Ishikawa (cell line): ENCODE measurements at regions not wholly inside any gene's neighbourhood (a gene's known extent, or its start where the extent isn't known, plus 50 kb on each side); places are given as distances from the start of the nearest gene placed in this dataset.

ENCODE experiments used
- CEBPB ChIP-seq: IDR thresholded peaks from 2 replicates; pipeline ENCODE4 v1.6.1; 2012
- EGR1 ChIP-seq: IDR thresholded peaks from 2 replicates; pipeline ENCODE4 v1.6.1; 2012
- EP300 ChIP-seq: IDR thresholded peaks from 2 replicates; pipeline ENCODE4 v1.6.1; 2012; ENCODE audit warnings: borderline replicate concordance
- FOXM1 ChIP-seq: IDR thresholded peaks from 2 replicates; pipeline ENCODE4 v1.6.1; 2012; ENCODE audit warnings: low read depth, borderline replicate concordance
- RAD21 ChIP-seq: IDR thresholded peaks from 2 replicates; pipeline ENCODE4 v1.6.1; 2012; ENCODE audit warnings: low read depth
- YY1 ChIP-seq: IDR thresholded peaks from 2 replicates; pipeline ENCODE4 v1.6.1; 2012; ENCODE audit warnings: low read depth
- ZBTB7A ChIP-seq: IDR thresholded peaks from 2 replicates; pipeline ENCODE4 v1.6.1; 2012; ENCODE audit warnings: low read depth
- TF ChIP-seq, protein P1 (sequence below): IDR thresholded peaks from 2 replicates; pipeline ENCODE4 v1.6.1; 2012
- TF ChIP-seq, protein P2 (sequence below): IDR thresholded peaks from 2 replicates; pipeline ENCODE4 v1.6.1; 2012; ENCODE audit warnings: low read depth, mild to moderate bottlenecking
- TF ChIP-seq, protein P3 (sequence below): IDR thresholded peaks from 2 replicates; pipeline ENCODE4 v1.6.1; 2012

DNA sequence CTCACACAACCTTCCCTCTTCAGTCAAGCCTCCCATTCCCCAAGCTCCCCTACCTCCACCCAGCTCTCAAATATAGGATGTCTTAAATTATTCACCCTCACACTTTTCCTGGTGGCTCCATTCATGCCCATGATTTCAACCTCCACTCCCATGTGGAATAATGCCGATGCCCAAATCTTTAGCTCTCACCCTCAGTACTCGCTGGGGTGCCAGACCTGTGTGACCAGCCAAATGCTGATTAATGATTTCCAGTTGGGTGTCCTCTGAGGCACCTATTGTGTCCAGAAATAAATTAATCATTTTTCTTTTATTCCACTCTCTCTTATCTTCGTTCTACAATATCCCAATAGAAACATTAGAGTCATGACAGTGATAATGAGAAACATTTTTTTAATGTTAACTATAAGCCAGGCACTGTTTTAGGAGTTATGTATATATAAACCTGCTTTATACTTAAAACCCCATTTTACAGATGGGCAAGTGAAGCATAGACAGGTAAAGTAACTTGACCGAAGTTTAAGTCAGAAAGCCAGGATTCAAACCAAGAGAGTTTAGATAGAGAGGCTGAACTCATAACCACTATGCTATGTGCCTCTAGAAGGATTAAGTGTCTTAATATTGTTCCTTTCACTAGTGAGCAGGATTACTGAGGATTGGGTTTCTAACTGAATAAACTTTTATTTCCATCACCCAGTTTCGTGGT lies 209.7 kb downstream of the DUSP10 start:
- TF ChIP-seq EGR1 (no peak), FOXM1 (no peak), CEBPB (no peak), ZBTB7A (no peak), EP300 (no peak), YY1 (no peak), RAD21 (no peak)
- TF ChIP-seq, protein P1, sequence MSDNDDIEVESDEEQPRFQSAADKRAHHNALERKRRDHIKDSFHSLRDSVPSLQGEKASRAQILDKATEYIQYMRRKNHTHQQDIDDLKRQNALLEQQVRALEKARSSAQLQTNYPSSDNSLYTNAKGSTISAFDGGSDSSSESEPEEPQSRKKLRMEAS = no peak
- TF ChIP-seq, protein P2, sequence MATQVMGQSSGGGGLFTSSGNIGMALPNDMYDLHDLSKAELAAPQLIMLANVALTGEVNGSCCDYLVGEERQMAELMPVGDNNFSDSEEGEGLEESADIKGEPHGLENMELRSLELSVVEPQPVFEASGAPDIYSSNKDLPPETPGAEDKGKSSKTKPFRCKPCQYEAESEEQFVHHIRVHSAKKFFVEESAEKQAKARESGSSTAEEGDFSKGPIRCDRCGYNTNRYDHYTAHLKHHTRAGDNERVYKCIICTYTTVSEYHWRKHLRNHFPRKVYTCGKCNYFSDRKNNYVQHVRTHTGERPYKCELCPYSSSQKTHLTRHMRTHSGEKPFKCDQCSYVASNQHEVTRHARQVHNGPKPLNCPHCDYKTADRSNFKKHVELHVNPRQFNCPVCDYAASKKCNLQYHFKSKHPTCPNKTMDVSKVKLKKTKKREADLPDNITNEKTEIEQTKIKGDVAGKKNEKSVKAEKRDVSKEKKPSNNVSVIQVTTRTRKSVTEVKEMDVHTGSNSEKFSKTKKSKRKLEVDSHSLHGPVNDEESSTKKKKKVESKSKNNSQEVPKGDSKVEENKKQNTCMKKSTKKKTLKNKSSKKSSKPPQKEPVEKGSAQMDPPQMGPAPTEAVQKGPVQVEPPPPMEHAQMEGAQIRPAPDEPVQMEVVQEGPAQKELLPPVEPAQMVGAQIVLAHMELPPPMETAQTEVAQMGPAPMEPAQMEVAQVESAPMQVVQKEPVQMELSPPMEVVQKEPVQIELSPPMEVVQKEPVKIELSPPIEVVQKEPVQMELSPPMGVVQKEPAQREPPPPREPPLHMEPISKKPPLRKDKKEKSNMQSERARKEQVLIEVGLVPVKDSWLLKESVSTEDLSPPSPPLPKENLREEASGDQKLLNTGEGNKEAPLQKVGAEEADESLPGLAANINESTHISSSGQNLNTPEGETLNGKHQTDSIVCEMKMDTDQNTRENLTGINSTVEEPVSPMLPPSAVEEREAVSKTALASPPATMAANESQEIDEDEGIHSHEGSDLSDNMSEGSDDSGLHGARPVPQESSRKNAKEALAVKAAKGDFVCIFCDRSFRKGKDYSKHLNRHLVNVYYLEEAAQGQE = no peak
- TF ChIP-seq, protein P3, sequence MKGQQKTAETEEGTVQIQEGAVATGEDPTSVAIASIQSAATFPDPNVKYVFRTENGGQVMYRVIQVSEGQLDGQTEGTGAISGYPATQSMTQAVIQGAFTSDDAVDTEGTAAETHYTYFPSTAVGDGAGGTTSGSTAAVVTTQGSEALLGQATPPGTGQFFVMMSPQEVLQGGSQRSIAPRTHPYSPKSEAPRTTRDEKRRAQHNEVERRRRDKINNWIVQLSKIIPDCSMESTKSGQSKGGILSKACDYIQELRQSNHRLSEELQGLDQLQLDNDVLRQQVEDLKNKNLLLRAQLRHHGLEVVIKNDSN = no peak
